GM19324 (cell line): ENCODE measurements at regions not wholly inside any gene's neighbourhood (a gene's known extent, or its start where the extent isn't known, plus 50 kb on each side); places are given as distances from the start of the nearest gene placed in this dataset.

Source experiments
- ATAC-seq: cut with Tn5 transposase; IDR thresholded peaks from one replicate; pipeline ENCODE4 v1.9.1; 2021; ENCODE audit warnings: mild to moderate bottlenecking, moderate library complexity; ENCODE audit not compliant: unreplicated experiment, low FRiP score

GRCh38 chr20:9923648-9924047 is 84.8 kb upstream of the PAK5 start:
- no peak for ATAC-seq

GRCh38 chr20:9920866-9921265 is 82.0 kb upstream of the PAK5 start:
- no peak for ATAC-seq

- peak; percentile 77 for ATAC-seq
These were observed 80.6 kb upstream of the PAK5 start for GRCh38 chr20:9919271-9920014.

- ATAC-seq: no peak
These were observed 79.5 kb upstream of the PAK5 start for GRCh38 chr20:9918348-9918747.

GRCh38 chr20:9916761-9917160 is 77.9 kb upstream of the PAK5 start:
- no peak for ATAC-seq

- ATAC-seq: no peak
These were observed 74.1 kb upstream of the PAK5 start for GRCh38 chr20:9912858-9913434.

GRCh38 chr20:9912290-9912689 is 73.4 kb upstream of the PAK5 start:
- ATAC-seq: no peak

- ATAC-seq: no peak
These were observed 72.6 kb upstream of the PAK5 start for GRCh38 chr20:9911519-9911918.

- no peak for ATAC-seq
These were observed 70.3 kb upstream of the PAK5 start for GRCh38 chr20:9909167-9909566.

- no peak for ATAC-seq
These were observed 64.3 kb upstream of the PAK5 start for GRCh38 chr20:9903048-9903655.

- ATAC-seq: no peak
These were observed 50.5 kb upstream of the PAK5 start for GRCh38 chr20:9889270-9889981.
